ENCODE measurements at regions not wholly inside any gene's neighbourhood (a gene's known extent, or its start where the extent isn't known, plus 50 kb on each side); places are given as distances from the start of the nearest gene placed in this dataset.

DNA sequence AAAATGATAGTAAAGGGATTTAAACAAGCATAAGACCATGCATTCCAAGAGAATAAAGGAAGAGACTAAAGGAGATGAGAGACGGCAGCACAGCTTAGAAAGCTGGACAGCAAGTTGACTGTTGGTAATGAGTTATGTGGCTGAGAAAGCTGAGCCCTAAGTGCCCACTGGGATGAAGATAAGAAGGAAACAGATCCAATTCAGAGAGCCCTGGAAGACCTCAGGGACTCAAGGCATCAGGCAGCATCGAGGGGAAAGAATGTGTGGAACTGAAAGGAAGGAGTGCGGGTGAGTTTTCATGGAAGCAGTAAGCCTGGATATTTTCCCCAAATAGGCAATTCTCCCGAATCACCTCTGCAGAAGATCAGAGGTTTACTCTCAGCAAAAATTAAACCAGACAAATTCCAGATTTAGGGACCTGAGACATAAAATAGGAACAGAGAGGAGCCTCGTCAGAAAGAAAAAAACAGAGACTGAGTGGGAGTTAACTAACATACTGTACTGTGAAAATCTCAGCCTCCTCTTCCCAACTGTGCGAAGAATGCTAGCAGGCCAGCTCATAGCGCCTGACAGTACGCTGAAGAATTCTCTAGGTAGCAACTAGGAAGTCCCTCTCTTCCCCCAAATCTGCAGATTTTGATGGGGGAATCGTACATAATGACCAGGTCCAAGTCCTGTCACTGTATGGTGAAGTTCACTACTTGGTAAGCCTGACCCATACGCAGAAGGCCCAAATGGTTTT, 187.7 kb upstream of the TAPT1 start:
- TF ChIP-seq EP300 (IDR thresholded peaks at IDR 0.05; ENCODE audit: borderline replicate concordance) = no peak
- TF ChIP-seq, protein P1, sequence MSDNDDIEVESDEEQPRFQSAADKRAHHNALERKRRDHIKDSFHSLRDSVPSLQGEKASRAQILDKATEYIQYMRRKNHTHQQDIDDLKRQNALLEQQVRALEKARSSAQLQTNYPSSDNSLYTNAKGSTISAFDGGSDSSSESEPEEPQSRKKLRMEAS (IDR thresholded peaks at IDR 0.05) = no peak
- no peak for TF ChIP-seq FOXM1 (IDR thresholded peaks at IDR 0.05; ENCODE audit: borderline replicate concordance, low read depth)
- TF ChIP-seq, protein P2, sequence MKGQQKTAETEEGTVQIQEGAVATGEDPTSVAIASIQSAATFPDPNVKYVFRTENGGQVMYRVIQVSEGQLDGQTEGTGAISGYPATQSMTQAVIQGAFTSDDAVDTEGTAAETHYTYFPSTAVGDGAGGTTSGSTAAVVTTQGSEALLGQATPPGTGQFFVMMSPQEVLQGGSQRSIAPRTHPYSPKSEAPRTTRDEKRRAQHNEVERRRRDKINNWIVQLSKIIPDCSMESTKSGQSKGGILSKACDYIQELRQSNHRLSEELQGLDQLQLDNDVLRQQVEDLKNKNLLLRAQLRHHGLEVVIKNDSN (IDR thresholded peaks at IDR 0.05) = no peak
- TF ChIP-seq YY1 (IDR thresholded peaks at IDR 0.05; ENCODE audit: low read depth) = no peak
- no peak for TF ChIP-seq EGR1 (IDR thresholded peaks at IDR 0.05)
- no peak for TF ChIP-seq CREB1 (IDR thresholded peaks at IDR 0.05; ENCODE audit: low read depth)
- no peak for TF ChIP-seq ZBTB7A (IDR thresholded peaks at IDR 0.05; ENCODE audit: low read depth)
- TF ChIP-seq, protein P3, sequence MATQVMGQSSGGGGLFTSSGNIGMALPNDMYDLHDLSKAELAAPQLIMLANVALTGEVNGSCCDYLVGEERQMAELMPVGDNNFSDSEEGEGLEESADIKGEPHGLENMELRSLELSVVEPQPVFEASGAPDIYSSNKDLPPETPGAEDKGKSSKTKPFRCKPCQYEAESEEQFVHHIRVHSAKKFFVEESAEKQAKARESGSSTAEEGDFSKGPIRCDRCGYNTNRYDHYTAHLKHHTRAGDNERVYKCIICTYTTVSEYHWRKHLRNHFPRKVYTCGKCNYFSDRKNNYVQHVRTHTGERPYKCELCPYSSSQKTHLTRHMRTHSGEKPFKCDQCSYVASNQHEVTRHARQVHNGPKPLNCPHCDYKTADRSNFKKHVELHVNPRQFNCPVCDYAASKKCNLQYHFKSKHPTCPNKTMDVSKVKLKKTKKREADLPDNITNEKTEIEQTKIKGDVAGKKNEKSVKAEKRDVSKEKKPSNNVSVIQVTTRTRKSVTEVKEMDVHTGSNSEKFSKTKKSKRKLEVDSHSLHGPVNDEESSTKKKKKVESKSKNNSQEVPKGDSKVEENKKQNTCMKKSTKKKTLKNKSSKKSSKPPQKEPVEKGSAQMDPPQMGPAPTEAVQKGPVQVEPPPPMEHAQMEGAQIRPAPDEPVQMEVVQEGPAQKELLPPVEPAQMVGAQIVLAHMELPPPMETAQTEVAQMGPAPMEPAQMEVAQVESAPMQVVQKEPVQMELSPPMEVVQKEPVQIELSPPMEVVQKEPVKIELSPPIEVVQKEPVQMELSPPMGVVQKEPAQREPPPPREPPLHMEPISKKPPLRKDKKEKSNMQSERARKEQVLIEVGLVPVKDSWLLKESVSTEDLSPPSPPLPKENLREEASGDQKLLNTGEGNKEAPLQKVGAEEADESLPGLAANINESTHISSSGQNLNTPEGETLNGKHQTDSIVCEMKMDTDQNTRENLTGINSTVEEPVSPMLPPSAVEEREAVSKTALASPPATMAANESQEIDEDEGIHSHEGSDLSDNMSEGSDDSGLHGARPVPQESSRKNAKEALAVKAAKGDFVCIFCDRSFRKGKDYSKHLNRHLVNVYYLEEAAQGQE (IDR thresholded peaks at IDR 0.05; ENCODE audit: low read depth) = no peak
- no peak for TF ChIP-seq TCF12 (IDR thresholded peaks at IDR 0.05; ENCODE audit: low read depth)

DNA sequence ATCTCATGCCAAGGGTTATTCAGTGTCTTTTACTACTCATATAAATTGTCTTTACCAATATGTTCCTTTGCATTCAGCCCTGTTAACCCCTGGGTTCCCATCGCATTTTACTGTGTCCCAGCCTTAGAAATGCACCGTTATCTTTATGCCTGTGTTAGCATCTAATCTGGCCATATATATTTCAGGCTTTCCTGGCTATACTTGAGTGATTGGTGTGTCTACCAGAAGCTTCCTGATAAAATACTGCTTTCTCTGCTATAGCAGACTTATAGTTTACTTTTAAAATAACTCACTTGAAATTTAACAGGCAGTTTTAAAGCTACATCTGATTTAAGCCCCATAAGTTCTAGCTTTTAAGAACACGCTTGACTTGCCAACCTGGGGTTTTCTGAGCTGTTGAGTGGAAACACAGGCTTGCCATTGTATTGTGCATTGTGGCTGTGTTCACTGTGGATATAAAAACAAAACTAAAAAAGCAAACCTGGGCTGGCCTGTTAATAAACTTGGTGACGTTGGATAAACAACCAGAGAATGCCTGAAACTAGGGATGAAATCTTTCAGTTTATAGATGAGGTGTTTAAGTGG, 185.3 kb upstream of the TAPT1 start:
- TF ChIP-seq TEAD4 (IDR thresholded peaks at IDR 0.05) = no peak

DNA sequence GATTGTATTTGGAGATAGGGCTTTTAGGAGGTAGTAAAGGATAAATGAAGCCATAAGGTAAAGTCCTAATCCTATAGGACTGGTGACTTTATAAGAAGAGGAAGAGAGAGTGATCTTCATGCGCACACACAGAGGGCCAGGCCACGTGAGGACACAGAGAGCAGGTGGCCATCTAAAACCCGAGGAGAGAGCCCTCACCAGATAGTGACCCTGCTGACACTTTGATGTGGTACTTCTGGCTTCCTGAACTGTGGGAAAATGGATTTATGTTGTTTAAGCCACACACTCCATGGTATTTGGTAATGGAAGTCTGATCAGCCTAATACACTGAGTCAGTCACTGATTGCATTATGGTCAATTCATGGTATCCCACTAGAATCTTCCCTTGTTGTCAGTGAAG, 164.9 kb upstream of the TAPT1 start:
- TF ChIP-seq TCF12 (IDR thresholded peaks at IDR 0.05; ENCODE audit: low read depth) (no peak), TEAD4 (IDR thresholded peaks at IDR 0.05) (no peak), EP300 (IDR thresholded peaks at IDR 0.05; ENCODE audit: borderline replicate concordance) (no peak), NFIC (IDR thresholded peaks at IDR 0.05) (no peak), ZBTB7A (IDR thresholded peaks at IDR 0.05; ENCODE audit: low read depth) (no peak), CREB1 (IDR thresholded peaks at IDR 0.05; ENCODE audit: low read depth) (no peak), FOXM1 (IDR thresholded peaks at IDR 0.05; ENCODE audit: borderline replicate concordance, low read depth) (no peak), CEBPB (IDR thresholded peaks at IDR 0.05) (no peak), RAD21 (IDR thresholded peaks at IDR 0.05; ENCODE audit: low read depth) (no peak), EGR1 (IDR thresholded peaks at IDR 0.05) (no peak), TAF1 (IDR thresholded peaks at IDR 0.05; ENCODE audit: low read depth) (no peak)
- TF ChIP-seq, protein P1 (IDR thresholded peaks at IDR 0.05) = no peak
- TF ChIP-seq, protein P3 (IDR thresholded peaks at IDR 0.05; ENCODE audit: low read depth) = no peak
- TF ChIP-seq, protein P2 (IDR thresholded peaks at IDR 0.05) = no peak

DNA sequence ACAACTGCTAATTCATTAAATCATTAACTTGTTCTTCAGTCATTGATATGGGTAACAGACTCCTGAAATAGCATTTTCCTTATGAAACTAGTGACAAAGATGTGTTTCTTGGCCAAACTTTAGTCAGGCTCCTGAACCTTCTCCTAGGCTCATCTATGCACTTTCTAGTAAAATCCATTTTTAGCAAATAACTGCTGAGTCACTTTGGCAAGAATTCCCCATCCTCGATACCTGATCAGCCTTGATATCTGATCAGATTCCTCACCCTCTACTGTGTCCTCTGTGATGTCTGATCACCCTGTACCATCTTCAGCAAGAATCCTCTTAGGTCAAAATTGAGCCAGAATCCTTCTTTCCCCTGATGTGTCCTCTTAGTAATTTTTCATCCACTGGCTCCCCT, 161.2 kb upstream of the TAPT1 start:
- TF ChIP-seq TCF12 (IDR thresholded peaks at IDR 0.05; ENCODE audit: low read depth) (no peak), NFIC (IDR thresholded peaks at IDR 0.05) (no peak), CEBPB (IDR thresholded peaks at IDR 0.05) (no peak), TEAD4 (IDR thresholded peaks at IDR 0.05) (no peak), RAD21 (IDR thresholded peaks at IDR 0.05; ENCODE audit: low read depth) (no peak), ZBTB7A (IDR thresholded peaks at IDR 0.05; ENCODE audit: low read depth) (no peak), EGR1 (IDR thresholded peaks at IDR 0.05) (no peak), FOXM1 (IDR thresholded peaks at IDR 0.05; ENCODE audit: borderline replicate concordance, low read depth) (no peak), EP300 (IDR thresholded peaks at IDR 0.05; ENCODE audit: borderline replicate concordance) (no peak), YY1 (IDR thresholded peaks at IDR 0.05; ENCODE audit: low read depth) (no peak), TAF1 (IDR thresholded peaks at IDR 0.05; ENCODE audit: low read depth) (no peak), CREB1 (IDR thresholded peaks at IDR 0.05; ENCODE audit: low read depth) (no peak)
- TF ChIP-seq, protein P3 (IDR thresholded peaks at IDR 0.05; ENCODE audit: low read depth) = no peak
- TF ChIP-seq, protein P1 (IDR thresholded peaks at IDR 0.05) = no peak
- TF ChIP-seq, protein P2 (IDR thresholded peaks at IDR 0.05) = no peak

All from Ishikawa (cell line).